BLaER1 treated with 17β-estradiol and CSF1 and Interleukin-3, amounts not matched to agents 10 nM and 100 nM (cell line): ENCODE measurements at regions not wholly inside any gene's neighbourhood (a gene's known extent, or its start where the extent isn't known, plus 50 kb on each side); places are given as distances from the start of the nearest gene placed in this dataset.
"Not testable (repeated sequence)": the region's sequence is repeated elsewhere in the genome, so short reads cannot be mapped to it uniquely, and the experiment has no call there.

Experiments used
- H3K27ac ChIP-seq, 11 experiments: shearing (Covaris generic); formaldehyde crosslinking; 2 replicates each; pipeline ENCODE4 v1.8.1; 2022
- H3K27me3 ChIP-seq, 11 experiments: shearing (Covaris generic); formaldehyde crosslinking; 2 replicates each; pipeline ENCODE4 v1.8.1; 2022
- H3K36me3 ChIP-seq, 11 experiments: shearing (Covaris generic); formaldehyde crosslinking; 2 replicates each; pipeline ENCODE4 v1.8.1; 2022
- H3K4me1 ChIP-seq, 10 experiments: shearing (Covaris generic); formaldehyde crosslinking; 2 replicates each; pipeline ENCODE4 v1.8.1; 2022
- H3K4me2 ChIP-seq, 11 experiments: shearing (Covaris generic); formaldehyde crosslinking; 2 replicates each; pipeline ENCODE4 v1.8.1; 2022
- H3K4me3 ChIP-seq, 10 experiments: shearing (Covaris generic); formaldehyde crosslinking; 2 replicates each; pipeline ENCODE4 v1.8.1; 2022
- H3K9ac ChIP-seq, 11 experiments: shearing (Covaris generic); formaldehyde crosslinking; 2 replicates each; pipeline ENCODE4 v1.8.1; 2022
- H3K9me3 ChIP-seq, 11 experiments: shearing (Covaris generic); formaldehyde crosslinking; replicated peaks in 1 of 11; 2 replicates each; pipeline ENCODE4 v1.8.1; 2022
- H4K20me1 ChIP-seq, 11 experiments: shearing (Covaris generic); formaldehyde crosslinking; 2 replicates each; pipeline ENCODE4 v1.8.1; 2022
- Cebpa-rat ChIP-seq, 11 experiments: shearing (Covaris generic); IDR thresholded peaks; 2 replicates each; pipeline ENCODE4 v1.8.1; 2022

DNA sequence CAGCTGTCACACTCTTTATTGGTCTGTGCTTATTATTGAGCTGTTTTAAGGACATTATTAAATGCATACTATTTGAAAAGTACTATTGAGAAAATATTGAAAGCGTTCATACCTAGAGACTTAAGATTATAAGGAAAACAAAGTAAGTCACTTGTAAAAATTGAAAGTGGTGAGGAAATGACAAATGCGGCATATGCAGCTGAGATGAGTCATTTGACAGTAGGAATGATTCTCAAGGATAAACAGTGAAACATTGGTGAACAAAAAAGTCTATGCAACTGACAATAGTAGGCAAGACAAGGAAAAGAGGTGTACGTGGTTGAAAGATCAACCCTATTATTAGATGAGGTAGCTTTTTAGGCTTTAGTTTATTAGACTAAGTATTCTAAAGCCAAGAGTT is 82.6 kb upstream of the MAP10 start:
- Histone ChIP-seq H4K20me1 (no peaks in the 10 kb centered on the region), H3K36me3 (no peaks in the 10 kb centered on the region; a peak in 1 of 22 replicates), H3K9me3 (peaks cover 29 to 67% (median 52%) of the 10 kb centered on the region in 11 experiments), H3K4me1 (peaks cover 23 to 51% (median 35%) of the 10 kb centered on the region in 10 experiments), H3K4me2 (no peak overlapping the region), H3K9ac (no peak overlapping the region), H3K27me3 (no peaks in the 10 kb centered on the region), H3K4me3 (no peak overlapping the region), H3K27ac (no peak overlapping the region)
- TF ChIP-seq Cebpa-rat (IDR thresholded peaks at IDR 0.05), result no peak

DNA sequence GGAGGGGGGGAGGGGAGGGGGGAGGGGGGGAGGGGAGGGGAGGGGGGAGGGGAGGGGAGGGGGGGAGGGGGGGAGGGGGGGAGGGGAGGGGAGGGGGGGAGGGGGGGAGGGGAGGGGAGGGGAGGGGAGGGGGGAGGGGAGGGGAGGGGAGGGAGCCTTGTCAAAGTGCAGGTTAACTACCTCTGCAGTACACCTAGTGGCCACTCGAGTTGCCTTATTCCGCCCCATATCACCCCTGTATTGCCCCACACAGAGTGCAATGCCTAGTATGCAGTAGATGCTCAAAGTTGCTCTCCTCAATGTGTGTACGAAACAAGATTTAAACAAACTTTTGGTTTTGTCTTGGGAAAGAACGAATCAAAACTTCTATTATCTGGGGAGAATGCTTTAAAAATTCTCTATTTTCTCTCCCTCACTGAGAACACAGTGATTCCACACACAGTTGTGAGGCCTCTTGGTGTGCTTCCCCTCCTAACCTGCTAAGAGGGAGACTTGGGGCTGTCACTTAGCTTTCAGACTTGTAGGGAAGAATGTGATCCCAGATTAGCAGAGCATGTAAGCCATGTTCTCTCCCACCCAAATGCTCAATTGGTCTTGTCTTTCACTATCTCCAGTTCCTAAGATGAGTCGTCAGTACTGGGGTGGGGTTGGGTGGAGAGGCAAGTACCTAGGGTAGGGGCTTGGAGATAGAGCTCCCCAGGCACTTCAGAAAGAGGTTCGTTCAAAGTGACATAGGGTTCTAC is 79.7 kb upstream of the MAP10 start:
- Histone ChIP-seq H4K20me1 (no peaks in the 10 kb centered on the region), H3K27ac (peak overlapping the region in 7 of 11 experiments; percentile 15 to 51 (median 34); a peak in 8 of 22 replicates), H3K9ac (peak overlapping the region in 4 of 11 experiments; percentile 5 to 34 (median 16); a peak in 6 of 22 replicates), H3K9me3 (peaks cover 5 to 58% (median 41%) of the 10 kb centered on the region in 11 experiments; a peak in 19 of 22 replicates), H3K27me3 (no peaks in the 10 kb centered on the region), H3K4me3 (peak overlapping the region in 3 of 10 experiments; percentile 12 to 40 (median 18); a peak in 2 of 20 replicates), H3K4me2 (peak overlapping the region; percentile 35 to 88 (median 78)), H3K4me1 (peaks cover 16 to 51% (median 40%) of the 10 kb centered on the region in 10 experiments), H3K36me3 (no peaks in the 10 kb centered on the region)
- TF ChIP-seq Cebpa-rat (IDR thresholded peaks at IDR 0.05), result no peak

DNA sequence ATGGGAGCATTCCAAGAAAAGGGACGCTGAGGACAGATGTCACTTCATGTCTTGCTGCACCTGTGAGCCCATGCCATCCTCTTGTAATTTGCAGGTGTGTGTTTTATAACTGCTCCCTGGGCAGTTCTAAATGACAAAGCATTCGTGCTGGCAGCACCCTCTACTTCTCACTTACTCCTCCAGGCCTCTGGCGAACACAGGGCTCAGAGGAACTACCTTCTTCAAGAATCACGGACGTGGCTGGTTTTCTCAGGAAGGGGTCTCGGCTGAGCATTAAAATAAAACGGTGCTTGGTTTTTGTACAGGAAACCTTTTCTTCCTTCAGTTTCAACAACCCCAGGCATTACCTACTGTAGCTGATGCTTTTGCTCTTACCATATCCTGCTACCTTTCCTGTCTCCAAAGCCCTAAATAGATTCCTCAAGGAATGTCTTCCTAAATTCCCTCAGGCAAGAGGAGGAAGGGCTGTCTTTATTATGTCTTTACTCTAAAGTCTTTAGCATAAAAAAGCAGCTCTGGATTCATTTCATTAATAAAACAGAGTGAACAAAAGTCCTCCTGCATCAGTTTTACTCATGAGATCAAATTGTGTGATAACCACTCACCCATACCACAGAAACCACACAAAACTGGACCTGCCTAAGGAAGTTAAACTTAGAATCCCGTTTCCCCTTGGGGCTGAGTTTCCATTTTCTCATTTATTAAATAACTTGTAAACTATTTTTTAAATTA is 79.0 kb upstream of the MAP10 start:
- no peaks in the 10 kb centered on the region for H3K27me3 ChIP-seq
- peak overlapping the region in 7 of 11 experiments; percentile 24 to 51 (median 42); a peak in 12 of 22 replicates for H3K27ac ChIP-seq
- peak overlapping the region in 5 of 11 experiments; percentile 5 to 34 (median 24); a peak in 8 of 22 replicates for H3K9ac ChIP-seq
- H3K36me3 ChIP-seq, result no peaks in the 10 kb centered on the region
- peak overlapping the region in 4 of 10 experiments; percentile 12 to 46 (median 29); a peak in 3 of 20 replicates for H3K4me3 ChIP-seq
- H3K9me3 ChIP-seq, result peaks cover 1 to 55% (median 33%) of the 10 kb centered on the region in 11 experiments; a peak in 19 of 22 replicates
- H3K4me2 ChIP-seq, result peak overlapping the region; percentile 35 to 88 (median 78)
- TF ChIP-seq Cebpa-rat (IDR thresholded peaks at IDR 0.05), result no peak
- peaks cover 15 to 54% (median 38%) of the 10 kb centered on the region in 10 experiments for H3K4me1 ChIP-seq
- H4K20me1 ChIP-seq, result no peaks in the 10 kb centered on the region

DNA sequence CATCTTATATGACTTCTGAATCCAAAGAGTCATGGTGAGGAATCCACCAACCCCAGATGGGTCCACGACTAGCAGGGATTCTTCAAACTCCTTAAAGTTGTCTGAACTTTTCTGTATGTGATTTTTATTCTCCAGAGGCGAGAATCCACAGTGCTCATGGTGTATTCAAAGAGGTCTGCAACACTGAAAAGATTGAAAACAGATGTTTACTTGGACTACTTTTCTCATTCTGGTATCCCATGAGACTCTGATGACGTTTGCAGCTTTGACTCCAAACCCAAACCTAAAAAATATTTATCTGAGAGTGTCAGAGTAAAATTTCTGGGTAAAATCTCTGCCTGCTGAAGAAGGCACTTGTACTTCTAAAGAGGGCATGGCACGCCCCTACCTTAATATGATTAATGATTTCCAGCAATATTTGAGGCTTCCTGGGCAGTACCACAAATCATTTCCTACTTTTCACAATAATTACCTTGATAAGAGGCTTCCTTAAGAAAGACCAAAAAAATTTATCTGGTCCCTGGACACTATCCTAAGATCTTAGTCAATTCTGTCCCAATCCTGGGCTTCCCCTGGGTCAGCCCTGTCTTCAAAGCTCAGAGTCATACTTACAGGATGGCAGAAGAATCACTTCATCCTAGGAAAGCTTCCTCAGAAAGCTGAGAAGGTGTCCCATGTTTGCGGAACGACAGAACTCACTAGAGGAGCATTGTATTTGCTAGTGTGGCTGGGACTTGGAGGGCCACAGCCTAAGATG is 76.5 kb upstream of the MAP10 start:
- peak overlapping the region in 6 of 11 experiments; percentile 63 to 88 (median 82); a peak in 10 of 22 replicates for H3K4me2 ChIP-seq
- no peak overlapping the region for H3K4me3 ChIP-seq
- no peaks in the 10 kb centered on the region for H3K27me3 ChIP-seq
- H3K27ac ChIP-seq, result no peak overlapping the region
- no peak for TF ChIP-seq Cebpa-rat (IDR thresholded peaks at IDR 0.05)
- peaks cover 0 to 49% (median 20%) of the 10 kb centered on the region in 11 experiments; a peak in 19 of 22 replicates for H3K9me3 ChIP-seq
- H4K20me1 ChIP-seq, result no peaks in the 10 kb centered on the region
- no peaks in the 10 kb centered on the region for H3K36me3 ChIP-seq
- peaks cover 15 to 65% (median 38%) of the 10 kb centered on the region in 10 experiments for H3K4me1 ChIP-seq
- H3K9ac ChIP-seq, result no peak overlapping the region

DNA sequence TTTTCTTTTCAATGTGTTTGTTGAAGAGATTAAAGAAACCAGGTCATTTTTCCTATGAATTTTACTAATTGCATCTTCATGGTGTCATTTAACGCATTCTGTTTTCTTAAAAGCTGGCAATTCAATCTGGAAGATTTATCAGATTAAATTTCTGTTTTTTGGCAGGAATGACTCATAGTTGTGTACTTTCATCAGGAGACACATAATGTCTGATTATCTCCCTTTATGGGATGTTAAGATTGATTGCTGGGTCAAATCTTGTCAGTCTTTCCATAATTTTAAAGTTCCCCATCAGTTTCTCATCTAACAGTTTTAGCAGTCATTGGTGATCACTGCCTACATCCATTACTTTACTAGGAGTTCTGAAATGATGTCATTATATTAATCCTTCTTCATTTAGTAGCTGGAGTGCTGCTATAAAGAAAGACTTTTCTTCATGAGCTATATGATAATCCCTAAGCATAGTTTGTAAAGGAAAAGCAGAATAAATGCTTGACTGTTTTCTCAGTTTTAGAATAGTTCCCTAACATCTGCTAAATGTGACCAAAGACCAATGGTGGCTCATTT is 72.8 kb upstream of the MAP10 start:
- Histone ChIP-seq H3K27me3 (no peaks in the 10 kb centered on the region), H3K9ac (no peak overlapping the region)

DNA sequence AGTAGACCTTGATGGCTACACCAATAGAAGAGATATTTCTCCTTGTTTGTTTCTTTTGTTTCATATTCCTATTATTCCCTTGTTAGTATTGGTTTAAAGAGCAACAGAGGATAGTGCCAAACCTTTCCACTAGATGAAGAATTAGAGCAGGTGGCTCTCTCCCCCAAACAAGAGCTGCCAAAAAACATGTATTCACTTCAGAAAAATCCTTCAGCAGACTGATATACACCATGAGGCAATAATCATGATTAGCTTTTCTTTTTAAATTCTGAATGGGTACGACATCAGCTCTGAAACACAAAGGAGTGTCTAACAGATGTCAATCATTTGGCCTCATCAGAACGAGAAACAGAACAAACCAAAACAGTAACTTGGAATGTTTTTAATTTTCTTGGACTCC is 67.3 kb upstream of the MAP10 start:
- H3K27ac ChIP-seq, result no peak overlapping the region
- no peaks in the 10 kb centered on the region for H4K20me1 ChIP-seq
- no peak overlapping the region for H3K4me2 ChIP-seq
- H3K27me3 ChIP-seq, result no peaks in the 10 kb centered on the region
- no peaks in the 10 kb centered on the region for H3K36me3 ChIP-seq
- no peak for TF ChIP-seq Cebpa-rat (IDR thresholded peaks at IDR 0.05)
- peaks cover 0 to 40% (median 6%) of the 10 kb centered on the region in 10 experiments; a peak in 13 of 20 replicates for H3K4me1 ChIP-seq
- peaks cover 39 to 84% (median 59%) of the 10 kb centered on the region in 11 experiments for H3K9me3 ChIP-seq
- no peak overlapping the region for H3K4me3 ChIP-seq
- no peak overlapping the region for H3K9ac ChIP-seq

More for the DNA sequence above, 72.8 kb upstream of the MAP10 start:
- Histone ChIP-seq H3K4me2 (no peak overlapping the region), H3K4me3 (no peak overlapping the region), H3K9me3 (peaks cover 8 to 67% (median 39%) of the 10 kb centered on the region in 11 experiments; a peak in 20 of 22 replicates), H3K4me1 (peaks cover 0 to 71% (median 20%) of the 10 kb centered on the region in 10 experiments; a peak in 15 of 20 replicates), H3K36me3 (no peaks in the 10 kb centered on the region), H3K27ac (no peak overlapping the region), H4K20me1 (no peaks in the 10 kb centered on the region)
- TF ChIP-seq Cebpa-rat (IDR thresholded peaks at IDR 0.05), result no peak

DNA sequence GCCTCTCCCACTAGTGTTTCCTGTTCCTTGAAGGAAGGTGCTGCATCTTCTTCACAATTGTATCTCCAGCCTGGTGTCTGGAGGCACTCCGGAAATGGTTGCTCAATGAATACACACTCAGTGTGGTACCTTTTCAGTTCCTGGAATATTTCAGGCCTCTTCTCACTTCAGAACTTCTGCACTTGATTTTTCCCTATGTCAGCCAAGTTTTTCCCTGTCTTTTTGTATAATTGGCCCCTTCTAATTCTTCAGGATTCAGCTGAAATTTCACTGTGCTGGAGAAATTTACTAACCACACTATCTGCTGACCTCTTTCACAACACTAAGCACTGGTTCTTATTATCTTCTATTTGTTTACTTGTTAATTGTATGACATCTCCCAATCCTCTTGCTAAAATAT is 61.2 kb upstream of the MAP10 start:
- H3K4me2 ChIP-seq, result no peak overlapping the region
- H3K9me3 ChIP-seq, result peaks cover 82 to 99% (median 89%) of the 10 kb centered on the region in 11 experiments
- H4K20me1 ChIP-seq, result no peaks in the 10 kb centered on the region
- H3K9ac ChIP-seq, result no peak overlapping the region
- no peak overlapping the region for H3K4me3 ChIP-seq
- no peak for TF ChIP-seq Cebpa-rat (IDR thresholded peaks at IDR 0.05)
- H3K4me1 ChIP-seq, result no peaks in the 10 kb centered on the region
- H3K27ac ChIP-seq, result no peak overlapping the region
- H3K36me3 ChIP-seq, result peaks cover 0 to 4% (median 0%) of the 10 kb centered on the region in 11 experiments; a peak in 2 of 22 replicates
- H3K27me3 ChIP-seq, result no peaks in the 10 kb centered on the region

DNA sequence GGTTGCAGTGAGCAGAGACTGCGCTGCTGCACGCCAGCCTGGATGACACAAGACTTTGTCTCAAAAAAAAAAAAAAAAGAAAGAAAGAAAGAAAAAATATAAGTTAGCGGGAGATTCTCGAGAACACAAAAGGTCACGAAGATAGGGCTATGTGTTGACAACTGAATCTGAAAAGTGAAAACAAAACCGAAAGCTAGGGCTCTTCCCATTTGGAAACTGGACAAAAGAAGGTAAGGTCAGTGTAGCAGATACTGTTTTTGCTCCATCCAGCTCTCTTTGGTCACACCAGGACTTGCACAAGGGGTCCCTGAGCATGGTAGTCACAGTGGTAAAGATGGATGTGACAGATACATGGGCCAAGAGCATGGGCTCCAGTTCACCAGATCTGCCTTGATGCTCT is 60.4 kb upstream of the MAP10 start:
- Histone ChIP-seq H4K20me1 (no peaks in the 10 kb centered on the region), H3K4me1 (no peaks in the 10 kb centered on the region), H3K9ac (no peak overlapping the region), H3K27ac (no peak overlapping the region), H3K4me2 (no peak overlapping the region), H3K36me3 (peaks cover 0 to 7% (median 0%) of the 10 kb centered on the region in 11 experiments; a peak in 3 of 22 replicates), H3K4me3 (no peak overlapping the region), H3K27me3 (no peaks in the 10 kb centered on the region), H3K9me3 (peaks cover 83 to 99% (median 89%) of the 10 kb centered on the region in 11 experiments)
- TF ChIP-seq Cebpa-rat (IDR thresholded peaks at IDR 0.05), result no peak

DNA sequence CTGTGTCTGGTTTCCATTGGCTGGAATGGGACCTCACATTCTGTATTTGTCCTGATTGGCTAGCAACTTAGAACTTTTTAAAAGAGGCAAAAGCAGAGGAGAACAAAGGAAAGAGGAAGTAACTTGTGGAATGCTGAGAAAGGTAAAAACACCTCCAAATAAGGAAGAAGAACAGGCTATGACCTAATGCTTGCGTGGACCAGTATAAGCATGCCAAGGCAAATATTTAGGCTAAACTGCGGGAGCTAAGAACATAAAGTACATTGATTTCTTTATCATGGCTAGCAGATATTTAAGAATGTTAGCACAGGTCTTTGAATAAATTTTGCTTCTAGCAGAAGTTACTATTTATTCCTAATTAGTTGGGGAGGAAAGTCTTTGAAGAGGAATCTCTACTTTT is 59.5 kb upstream of the MAP10 start:
- not testable (repeated sequence) for H3K4me3 ChIP-seq, H3K4me1 ChIP-seq, H3K27ac ChIP-seq, H3K36me3 ChIP-seq, H3K9ac ChIP-seq, H4K20me1 ChIP-seq, H3K27me3 ChIP-seq, H3K4me2 ChIP-seq
- peaks cover 82 to 98% (median 88%) of the 10 kb centered on the region in 11 experiments for H3K9me3 ChIP-seq
